ENCODE measurements at regions not wholly inside any gene's neighbourhood (a gene's known extent, or its start where the extent isn't known, plus 50 kb on each side); places are given as distances from the start of the nearest gene placed in this dataset.

- DNase-seq (ENCODE audit: low read depth): no peak
Measured at GRCh38 chr2:129764376-129765325, 214.8 kb upstream of the RAB6C start.

DNA sequence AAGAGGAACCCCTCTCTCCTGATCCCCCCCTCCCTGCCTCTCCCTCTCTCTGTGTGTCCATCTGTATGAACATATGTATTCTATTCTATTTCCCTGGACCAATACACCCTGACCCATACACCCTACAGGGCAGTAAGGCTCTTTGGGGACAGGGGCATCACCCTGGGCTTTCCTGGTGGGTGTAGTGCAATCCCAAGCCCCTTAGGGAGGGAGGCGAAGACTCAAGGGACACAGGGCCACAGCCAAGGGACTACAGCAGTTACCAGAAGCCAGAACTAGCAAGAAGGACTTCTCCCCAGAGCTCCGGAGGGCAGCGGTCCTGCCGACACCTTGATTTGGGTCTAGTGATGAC, 214.2 kb upstream of the RAB6C start:
- DNase-seq (ENCODE audit: low read depth): no peak

- no peak for DNase-seq (ENCODE audit: low read depth)
Measured at GRCh38 chr2:129765678-129766351, 213.7 kb upstream of the RAB6C start.

GRCh38 chr2:129766374-129766993, 213.0 kb upstream of the RAB6C start:
- DNase-seq (ENCODE audit: low read depth): no peak

GRCh38 chr2:129767346-129768035, 212.0 kb upstream of the RAB6C start:
- no peak for DNase-seq (ENCODE audit: low read depth)

- DNase-seq (ENCODE audit: low read depth): no peak
Measured at GRCh38 chr2:129768036-129768386, 211.5 kb upstream of the RAB6C start.

- DNase-seq (ENCODE audit: low read depth): no peak
Measured at GRCh38 chr2:129768485-129769184, 210.8 kb upstream of the RAB6C start.

- DNase-seq (ENCODE audit: low read depth): no peak
Measured at GRCh38 chr2:129769185-129769991, 210.1 kb upstream of the RAB6C start.

GRCh38 chr2:129771418-129772189, 207.9 kb upstream of the RAB6C start:
- DNase-seq (ENCODE audit: low read depth): no peak

DNA sequence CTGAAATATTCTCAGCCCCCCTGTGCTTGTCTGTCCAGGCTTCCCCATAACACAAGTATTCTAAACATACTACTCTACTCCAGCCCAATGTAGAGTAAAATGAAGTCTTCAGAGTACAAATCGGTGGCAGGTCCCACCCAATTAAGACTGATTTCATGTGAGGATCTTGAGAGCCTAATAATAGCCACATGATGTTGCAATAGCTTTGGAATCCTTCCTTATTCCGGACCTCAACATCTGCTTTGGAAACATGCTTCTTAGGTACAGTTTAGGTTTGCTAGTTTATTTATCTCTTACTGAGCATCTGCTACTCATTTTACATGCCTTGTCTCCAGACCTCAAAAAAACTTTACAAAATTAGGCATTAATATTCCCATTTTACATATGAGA, 207.3 kb upstream of the RAB6C start:
- DNase-seq (ENCODE audit: low read depth): no peak

DNA sequence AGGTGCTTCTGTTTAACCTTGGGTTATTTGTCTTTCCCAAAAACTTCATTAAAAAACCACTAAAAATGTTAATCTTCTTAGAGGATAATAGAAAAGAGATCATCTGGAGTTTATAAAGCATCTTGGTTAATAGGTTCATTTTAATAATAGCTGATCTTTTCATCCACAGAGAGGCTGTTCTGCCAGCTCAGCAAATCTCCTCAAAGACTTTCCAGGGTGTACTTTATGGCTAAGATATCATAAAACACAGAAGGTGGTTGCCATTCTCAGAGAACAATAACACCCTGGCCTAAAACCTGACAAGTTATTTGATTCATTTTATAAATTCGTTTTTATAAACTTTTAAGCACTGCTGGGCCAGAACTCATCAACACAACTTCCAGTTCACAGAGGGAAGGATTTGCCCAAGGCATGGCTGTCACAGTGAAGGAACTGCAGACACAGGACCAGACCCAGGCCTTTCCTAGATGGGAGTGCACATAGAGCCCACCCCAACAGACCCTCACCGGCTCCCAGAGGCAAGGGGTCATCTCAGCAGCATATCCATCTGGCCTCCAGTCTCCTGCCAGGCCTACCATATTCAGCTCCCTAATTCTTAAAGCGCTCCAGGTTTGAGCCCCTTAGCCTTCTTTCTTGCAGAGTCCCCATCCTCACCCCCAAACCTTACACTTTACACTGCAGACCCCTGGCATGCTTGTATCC, 203.4 kb upstream of the RAB6C start:
- no peak for DNase-seq (ENCODE audit: low read depth)

DNA sequence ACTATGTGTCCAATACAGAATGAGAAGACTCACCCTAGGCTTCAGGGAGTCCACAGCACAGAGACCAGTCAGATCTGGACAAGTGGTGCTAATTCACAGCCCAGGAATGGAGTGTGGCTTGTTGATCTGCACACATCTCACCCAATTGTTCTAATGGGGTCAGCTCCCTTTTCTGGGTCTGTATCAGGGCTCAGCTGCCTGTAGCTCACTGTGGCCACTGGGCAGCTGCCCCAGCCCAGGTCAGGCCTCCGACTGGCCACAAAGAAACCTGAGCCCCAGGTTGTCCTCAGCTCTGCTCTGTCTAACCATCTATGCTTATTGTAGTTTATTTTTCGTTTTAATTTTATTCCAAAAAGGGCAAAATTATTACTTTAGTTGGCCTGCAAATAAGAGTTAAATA, 202.3 kb upstream of the RAB6C start:
- no peak for DNase-seq (ENCODE audit: low read depth)

DNA sequence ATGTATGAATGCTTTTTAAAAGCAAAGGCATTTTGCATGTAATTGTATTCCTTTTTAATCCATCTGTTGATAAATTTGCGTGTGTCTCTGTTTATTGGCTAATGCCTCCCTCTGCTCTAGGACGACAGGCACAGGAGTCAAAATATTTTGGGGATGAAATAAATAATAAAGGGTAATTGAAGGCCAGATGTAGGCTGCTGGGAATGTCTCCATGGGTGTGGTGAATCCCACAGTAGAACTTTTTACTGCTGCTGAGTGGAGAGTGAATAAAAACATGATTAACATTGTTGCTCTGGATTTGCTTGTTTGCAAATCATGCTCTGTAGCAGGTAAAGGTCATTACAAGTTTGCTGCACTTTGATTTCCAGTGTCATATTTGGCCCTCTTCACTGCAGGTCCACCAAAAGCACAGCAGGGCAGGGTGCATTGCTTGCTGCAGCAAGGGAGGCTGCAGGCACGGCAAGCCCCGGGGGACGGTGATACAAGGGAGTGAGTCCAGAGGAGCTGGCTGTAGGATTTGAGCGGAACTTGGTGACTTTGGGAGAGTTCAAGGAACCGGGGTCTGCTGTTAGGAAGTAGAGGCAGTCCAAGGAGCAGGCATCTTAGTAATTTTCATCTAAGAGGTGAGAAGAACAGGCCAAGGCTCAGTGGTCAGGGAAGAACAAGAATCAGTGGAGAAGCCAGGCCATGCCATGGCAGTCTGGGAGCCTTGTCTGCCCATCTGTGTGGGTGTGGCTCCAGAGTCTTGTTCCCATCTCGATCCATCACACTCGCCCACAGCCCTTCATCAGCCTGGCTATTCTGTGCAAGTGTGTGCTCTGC, 201.5 kb upstream of the RAB6C start:
- DNase-seq (ENCODE audit: low read depth): no peak

DNA sequence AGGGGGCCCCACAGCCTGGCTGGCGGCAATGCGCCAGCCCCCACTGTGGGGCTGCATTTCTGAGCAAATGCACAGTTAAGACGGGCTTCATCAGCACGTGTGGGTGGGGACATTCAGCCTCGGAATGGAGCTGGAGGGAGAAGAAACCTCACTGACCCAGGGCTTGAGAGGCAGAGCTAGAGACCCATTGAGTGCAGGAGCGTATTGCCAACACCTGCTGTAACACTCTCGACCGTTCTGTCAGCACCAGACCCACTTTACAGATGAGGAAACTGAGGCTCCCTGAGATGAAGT, 200.9 kb upstream of the RAB6C start:
- no peak for DNase-seq (ENCODE audit: low read depth)

DNA sequence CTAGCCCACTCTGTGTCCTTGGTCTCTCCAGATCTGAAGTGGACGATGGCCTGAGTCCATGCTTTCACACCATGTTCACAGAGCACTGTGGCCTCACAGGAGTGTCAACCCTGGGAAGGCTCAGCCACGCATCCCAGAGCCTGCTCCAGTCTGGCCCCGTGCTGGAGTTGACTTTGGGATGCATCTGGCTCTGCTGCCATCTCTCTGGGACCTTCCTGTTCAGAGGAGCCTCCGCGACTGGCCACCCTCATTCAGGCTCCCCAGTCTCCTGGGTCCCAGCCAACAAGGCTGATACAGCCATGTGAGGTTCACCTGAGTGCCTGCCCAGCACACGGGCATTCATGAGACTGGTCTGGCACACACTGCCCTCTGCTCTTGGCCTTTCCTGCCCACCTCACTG, 199.7 kb upstream of the RAB6C start:
- DNase-seq (ENCODE audit: low read depth): no peak

GRCh38 chr2:129780316-129781270, 198.9 kb upstream of the RAB6C start:
- DNase-seq (ENCODE audit: low read depth): no peak
